ENCODE measurements at regions not wholly inside any gene's neighbourhood (a gene's known extent, or its start where the extent isn't known, plus 50 kb on each side); places are given as distances from the start of the nearest gene placed in this dataset.

DNA sequence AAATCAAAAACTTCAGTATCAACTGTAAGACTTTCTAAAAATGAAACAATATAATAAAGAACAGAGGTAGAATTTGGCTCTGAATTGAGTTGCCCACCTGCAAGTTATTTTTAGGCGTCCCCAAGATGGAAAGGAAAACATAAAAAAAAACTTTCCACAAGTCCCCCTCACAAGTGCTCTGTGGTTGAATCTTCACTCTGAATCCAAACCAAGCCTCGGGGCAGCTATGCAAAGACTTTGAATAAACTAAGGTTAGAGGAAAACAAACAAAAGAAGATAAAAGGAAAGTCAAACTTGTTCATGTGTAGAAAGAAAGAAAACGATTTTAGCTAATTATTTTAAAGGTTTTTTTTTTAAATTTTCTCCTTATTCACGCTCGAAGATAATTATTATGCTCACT, 372.4 kb upstream of the SLIT2 start:
- no peak for DNase-seq

DNA sequence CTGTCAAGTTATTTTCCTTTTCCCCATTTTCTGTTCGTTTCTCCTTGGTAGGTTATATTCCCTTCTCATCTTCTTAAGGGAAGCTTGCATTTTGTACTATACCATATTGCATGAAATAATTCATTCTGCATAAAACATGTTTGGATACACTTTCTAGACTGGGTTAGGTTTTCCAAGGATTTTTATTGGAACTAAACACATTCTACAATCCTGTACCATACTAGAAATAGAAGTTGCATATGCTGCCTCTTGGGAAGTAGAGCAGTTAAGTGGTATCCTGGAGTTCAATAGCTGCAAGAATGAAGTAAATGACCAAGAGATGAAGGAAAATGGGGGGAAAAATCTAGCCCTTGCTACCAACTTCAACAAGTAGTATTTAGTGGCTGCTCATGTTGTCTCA, 393.7 kb upstream of the SLIT2 start:
- DNase-seq, result no peak

GRCh38 chr4:19857380-19857779, 394.3 kb upstream of the SLIT2 start:
- DNase-seq, result no peak

- DNase-seq, result no peak
Observed at GRCh38 chr4:19850909-19851308, 400.8 kb upstream of the SLIT2 start.

GRCh38 chr4:19844446-19844845, 407.3 kb upstream of the SLIT2 start:
- DNase-seq, result no peak

DNA sequence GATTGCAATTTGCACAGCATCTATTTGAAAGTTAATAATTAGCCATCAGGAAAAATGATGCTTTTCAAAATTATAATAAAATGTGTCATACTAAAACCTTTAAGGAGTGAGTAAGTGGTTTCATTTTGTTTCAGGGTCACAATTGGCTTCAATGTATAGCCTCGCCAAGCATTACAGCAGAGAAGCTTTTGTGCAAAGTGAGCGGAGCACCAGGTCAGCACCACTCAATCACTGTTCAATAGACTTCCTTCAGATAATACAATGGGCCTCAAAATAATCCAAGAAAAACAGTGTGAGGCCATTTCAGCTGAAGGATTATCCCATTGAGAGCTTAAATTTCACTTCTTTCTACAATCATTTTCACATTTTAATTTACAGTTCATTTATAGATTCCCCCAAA, 409.2 kb upstream of the SLIT2 start:
- no peak for DNase-seq

DNA sequence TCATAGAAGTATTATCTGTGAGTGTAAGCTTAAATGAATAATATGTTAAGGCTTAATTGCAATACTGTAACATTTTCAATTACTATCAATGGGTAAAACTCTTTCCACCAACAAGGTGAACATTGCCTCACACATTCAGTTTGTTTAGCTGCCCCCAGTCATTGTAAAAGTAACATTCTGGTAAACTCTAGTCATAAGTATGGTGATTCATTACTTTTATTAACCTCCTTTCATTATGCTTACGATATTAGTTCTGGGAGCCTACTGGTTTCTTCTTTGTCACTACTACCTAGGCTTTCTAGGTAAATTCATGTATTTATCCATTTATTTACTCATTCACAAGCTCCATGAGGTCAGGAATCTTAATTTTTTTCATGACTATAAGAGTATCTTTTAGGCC, 412.8 kb upstream of the SLIT2 start:
- DNase-seq, result no peak

DNA sequence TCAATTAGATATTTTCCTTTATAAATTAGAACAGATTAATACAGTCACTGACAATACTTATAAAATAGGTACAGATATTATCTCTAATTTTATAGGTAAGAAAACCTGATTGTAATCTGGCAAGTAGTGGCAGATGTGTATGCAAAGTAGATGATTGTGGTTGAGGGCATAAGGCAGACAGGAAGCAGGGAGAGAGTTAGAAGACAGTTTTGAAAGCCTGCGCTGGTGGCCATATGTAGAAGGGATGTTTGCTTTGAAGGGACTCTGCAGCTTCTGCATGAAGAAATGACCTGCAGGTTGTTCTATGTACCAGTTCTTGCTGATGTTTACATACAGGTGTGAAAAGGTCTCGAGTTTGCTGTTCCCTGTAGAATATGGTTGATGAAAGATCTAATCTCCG, 416.3 kb upstream of the SLIT2 start:
- DNase-seq, result no peak

DNA sequence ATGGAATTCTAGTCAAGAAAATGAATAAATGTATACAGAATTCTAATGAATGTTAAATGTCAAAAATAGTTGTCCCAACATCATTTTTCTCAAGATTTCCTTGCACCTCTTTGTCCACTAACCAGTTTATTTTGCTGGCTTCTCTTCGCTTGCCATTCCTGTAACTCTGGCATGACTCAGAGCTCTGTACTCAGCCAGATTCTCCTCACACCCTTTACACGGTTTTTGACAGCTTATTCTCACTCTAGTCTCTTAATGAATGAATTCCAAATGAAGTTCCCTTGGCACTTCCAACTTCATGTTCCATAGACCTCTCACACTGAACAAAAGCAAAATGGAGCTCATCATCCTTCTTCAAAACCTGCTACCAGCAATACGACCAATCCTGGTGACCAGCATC, 419.3 kb upstream of the SLIT2 start:
- no peak for DNase-seq

- DNase-seq, result no peak
Observed at GRCh38 chr4:19831644-19832285, 419.9 kb upstream of the SLIT2 start.

- no peak for DNase-seq
Observed at GRCh38 chr4:19829101-19829500, 422.6 kb upstream of the SLIT2 start.

DNA sequence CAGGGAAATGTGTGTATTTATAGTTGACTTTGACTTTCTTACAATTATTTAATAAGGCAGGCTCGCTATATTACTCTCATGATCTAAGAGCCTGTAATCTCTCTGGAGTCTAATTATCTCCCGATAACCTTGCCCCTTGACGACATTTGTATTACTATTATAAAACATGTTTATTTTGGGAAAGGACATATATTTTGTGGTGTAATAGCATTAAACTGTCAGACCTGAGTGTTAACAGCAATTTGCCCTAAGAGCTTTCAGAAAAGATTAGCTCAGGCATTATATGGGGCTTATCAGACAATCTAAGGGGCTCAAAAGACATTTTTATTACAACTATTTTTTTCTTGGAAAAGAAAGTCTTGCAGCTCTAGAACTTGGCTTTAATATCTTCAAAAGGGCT, 427.9 kb upstream of the SLIT2 start:
- no peak for DNase-seq

DNA sequence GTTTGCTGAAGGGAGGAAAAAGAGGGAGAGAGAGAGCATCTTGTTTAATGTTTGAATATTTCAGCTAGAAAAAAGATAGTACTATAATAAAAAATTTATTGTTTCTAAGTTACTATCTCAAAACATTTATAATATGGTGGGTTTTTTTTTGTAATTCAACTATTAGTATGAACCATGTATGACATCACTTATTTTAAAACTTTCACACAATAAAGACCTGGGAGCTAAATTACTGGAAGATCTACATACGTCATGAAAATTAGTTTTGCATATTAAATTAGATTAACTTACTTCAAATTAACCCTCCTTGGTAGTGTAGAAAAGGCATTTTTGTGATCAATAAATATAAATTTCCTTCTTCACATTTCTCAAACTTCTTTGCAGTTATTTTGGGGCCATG, 432.0 kb upstream of the SLIT2 start:
- DNase-seq, result no peak

DNA sequence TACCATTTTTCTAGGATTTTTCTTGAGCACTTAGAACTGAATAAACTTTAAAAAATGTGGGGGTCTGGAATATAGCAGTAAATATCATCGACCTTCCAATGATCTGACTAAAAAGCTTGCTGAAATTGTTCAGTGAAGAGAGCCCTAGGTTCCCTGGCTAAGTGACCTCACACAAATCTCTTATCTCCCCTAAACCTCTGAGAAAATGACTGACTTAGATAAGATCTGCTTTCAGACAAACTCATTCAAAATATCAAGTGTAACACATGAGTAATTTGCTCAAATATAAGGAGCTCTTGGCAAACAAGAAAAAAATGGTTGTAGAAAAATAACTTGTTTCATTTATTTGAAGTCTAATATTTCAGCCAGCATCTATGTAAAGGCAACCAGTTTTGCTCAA, 441.7 kb upstream of the SLIT2 start:
- no peak for DNase-seq

GRCh38 chr4:19807505-19807904, 444.2 kb upstream of the SLIT2 start:
- DNase-seq, result no peak

DNA sequence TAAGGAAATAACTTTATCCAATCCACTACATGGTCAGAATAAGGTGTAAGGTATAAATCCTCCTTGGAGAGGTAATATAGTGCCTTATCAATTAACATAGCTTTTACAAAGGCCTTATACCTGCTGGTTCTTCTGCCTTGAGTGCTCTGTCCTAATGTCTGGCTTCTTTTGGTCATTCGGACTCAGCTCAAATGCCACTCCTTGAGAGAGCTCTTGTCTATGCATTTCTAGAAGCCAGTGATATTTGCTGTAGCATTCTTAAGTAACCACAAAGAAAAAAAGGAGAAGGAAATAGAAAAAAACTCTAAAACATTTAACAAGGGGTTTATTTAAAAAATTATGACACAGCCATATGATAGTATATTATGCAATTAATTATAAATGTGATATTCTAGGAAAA, 444.8 kb upstream of the SLIT2 start:
- DNase-seq, result no peak

GRCh38 chr4:19803406-19803805, 448.3 kb upstream of the SLIT2 start:
- DNase-seq, result no peak

DNA sequence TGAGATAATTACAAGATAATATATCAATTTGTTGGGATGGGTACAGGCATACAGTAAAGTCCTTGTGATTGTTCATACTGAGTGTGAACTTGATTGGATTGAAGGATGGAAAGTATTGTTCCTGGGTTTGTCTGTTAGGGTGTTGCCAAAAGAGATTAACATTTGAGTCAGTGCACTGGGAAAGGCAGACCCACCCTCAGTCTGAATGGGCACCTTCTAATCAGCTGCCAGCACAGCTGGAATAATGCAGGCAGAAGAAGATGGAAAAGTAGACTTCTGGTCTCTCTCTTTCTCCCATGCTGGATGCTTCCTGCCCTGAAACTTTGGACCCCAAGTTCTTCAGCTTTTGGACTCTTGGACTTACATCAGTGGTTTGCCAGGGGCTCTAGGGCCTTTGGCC, 457.9 kb upstream of the SLIT2 start:
- no peak for DNase-seq

DNA sequence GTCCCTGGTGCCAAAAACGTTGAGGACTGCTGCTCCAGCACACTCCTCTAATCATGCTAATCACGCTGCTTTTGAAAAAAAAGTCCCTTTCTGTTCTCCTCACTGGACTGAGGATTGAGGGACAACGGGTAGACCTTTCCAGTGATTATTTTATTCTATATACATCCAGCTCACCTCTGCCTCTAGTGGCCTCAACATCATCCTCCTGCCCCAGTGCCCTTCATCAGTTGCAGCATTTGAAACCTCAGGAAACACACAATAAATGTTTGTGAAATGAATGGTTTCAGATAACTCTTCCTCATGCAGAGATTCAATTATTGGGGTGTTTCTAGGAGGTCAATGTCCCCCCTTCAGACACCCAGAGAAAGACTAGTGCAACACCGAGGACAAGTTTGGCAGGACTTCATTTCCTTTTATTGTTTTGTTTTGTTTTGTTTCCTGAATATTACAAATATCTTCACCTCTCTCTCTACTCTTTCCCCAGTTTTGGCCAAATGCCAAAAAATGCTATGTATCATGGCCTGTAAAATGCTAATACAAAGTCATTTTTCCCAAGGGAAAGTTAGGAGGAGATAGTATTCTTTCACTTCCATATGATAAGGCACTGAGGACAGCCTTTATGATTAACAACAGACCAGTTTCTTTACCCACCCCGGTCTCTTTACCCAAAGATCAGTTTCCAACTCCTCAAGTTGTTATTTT, 460.1 kb upstream of the SLIT2 start:
- DNase-seq, result no peak

- DNase-seq, result no peak
Observed at GRCh38 chr4:19786616-19787015, 465.1 kb upstream of the SLIT2 start.

GRCh38 chr4:19783667-19784223, 468.0 kb upstream of the SLIT2 start:
- no peak for DNase-seq

GRCh38 chr4:19780871-19781270, 470.8 kb upstream of the SLIT2 start:
- no peak for DNase-seq

DNA sequence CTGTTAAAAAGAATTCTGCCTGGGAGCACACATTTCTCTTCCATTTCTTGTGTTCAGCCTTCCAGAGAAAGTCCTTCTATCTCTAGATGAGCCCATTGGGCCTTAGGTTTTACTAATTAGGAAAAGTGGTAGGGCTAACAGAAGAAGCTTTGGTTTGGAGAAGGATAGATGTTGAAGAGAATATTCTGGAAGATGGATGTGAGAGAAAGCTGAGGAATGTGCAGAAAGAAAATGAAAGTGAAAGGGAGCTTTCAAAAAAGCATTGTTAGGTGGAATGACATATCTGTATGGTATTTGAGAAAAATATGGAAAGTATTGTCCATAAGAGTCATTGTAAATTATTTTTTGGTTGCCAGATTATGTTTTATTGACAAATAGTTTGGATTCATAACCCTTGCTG, 474.8 kb upstream of the SLIT2 start:
- no peak for DNase-seq

GRCh38 chr4:19776021-19776459, 475.7 kb upstream of the SLIT2 start:
- no peak for DNase-seq

Data from activated naive CD4-positive, alpha-beta T cell treated with Interleukin-2 at 50 U/mL for 16 hours (primary cell).